A673 (cell line): ENCODE measurements at regions not wholly inside any gene's neighbourhood (a gene's known extent, or its start where the extent isn't known, plus 50 kb on each side); places are given as distances from the start of the nearest gene placed in this dataset.

ENCODE experiments used
- CTCF ChIP-seq: fragments of 300-800, 200-600 bp; sonication (generic); conservative IDR thresholded peaks from 2 replicates; pipeline ENCODE4 v1.5.1; 2017; ENCODE audit warnings: low read depth, mild to moderate bottlenecking, antibody characterized with exemption, low read length, moderate library complexity, mixed read lengths
- EZH2 ChIP-seq: fragments of 200-600 bp; sonication (generic); IDR thresholded peaks from 2 replicates; pipeline ENCODE4 v1.6.1; 2017; ENCODE audit warnings: borderline replicate concordance, low read depth, mild to moderate bottlenecking, mixed read lengths, antibody characterized with exemption, low read length; ENCODE audit not compliant: poor library complexity, severe bottlenecking

- TF ChIP-seq CTCF (no peak), EZH2 (no peak)
Observed at GRCh38 chr18:1464444-1465217, 560.0 kb downstream of the ADCYAP1 start.
